Lung (tissue), 11 donors: ENCODE measurements at regions not wholly inside any gene's neighbourhood (a gene's known extent, or its start where the extent isn't known, plus 50 kb on each side); places are given as distances from the start of the nearest gene placed in this dataset.
A peak's percentile ranks its signal among the peaks of the same experiment; 100 is the strongest.

Experiments
- ATAC-seq: fragments of 200-7000 bp; cut with Tn5 transposase; one replicate; pipeline ENCODE4 v1.9.1; 2020; ENCODE audit warnings: moderate number of reproducible peaks; ENCODE audit not compliant: insufficient read depth, low FRiP score
- DNase-seq, 3 donors: peaks; one replicate each; pipeline ENCODE4 v3.0.0-alpha.2; 2013 to 2017
- H3K27ac ChIP-seq, 2 donors: one replicate each; pipeline ENCODE4 v1.5.1; 2013; ENCODE audit warnings: mild to moderate bottlenecking in 2 of 2, moderate library complexity in 2 of 2, control low read depth in 1 of 2, inconsistent platforms in 1 of 2, low read depth in 1 of 2, low read length in 1 of 2
- H3K27me3 ChIP-seq, 3 donors: one replicate each; pipeline ENCODE4 v1.5.1; 2013; ENCODE audit warnings: low read length in 2 of 3; ENCODE audit not compliant: control insufficient read depth in 3 of 3, insufficient read depth in 3 of 3
- H3K36me3 ChIP-seq, 4 donors: one replicate each; pipeline ENCODE4 v1.5.1; 2013; ENCODE audit warnings: low read length in 4 of 4, mild to moderate bottlenecking in 1 of 4, moderate library complexity in 1 of 4; ENCODE audit not compliant: control insufficient read depth in 4 of 4, insufficient read depth in 4 of 4
- H3K4me1 ChIP-seq, 5 donors: one replicate each; pipeline ENCODE4 v1.5.1; 2013; ENCODE audit warnings: low read length in 5 of 5, mild to moderate bottlenecking in 2 of 5, moderate library complexity in 1 of 5; ENCODE audit not compliant: control insufficient read depth in 5 of 5, insufficient read depth in 5 of 5
- H3K4me3 ChIP-seq: one replicate; pipeline ENCODE4 v1.5.1; 2013; ENCODE audit warnings: mild to moderate bottlenecking, control low read depth, moderate library complexity
- H3K9ac ChIP-seq, 2 donors: one replicate each; pipeline ENCODE4 v1.5.1; 2013; ENCODE audit warnings: low read length in 2 of 2, control low read depth in 1 of 2; ENCODE audit not compliant: insufficient read depth in 1 of 2
- H3K9me3 ChIP-seq, 4 donors: one replicate each; pipeline ENCODE4 v1.5.1; 2013; ENCODE audit warnings: low read length in 3 of 4, mild to moderate bottlenecking in 1 of 4, moderate library complexity in 1 of 4; ENCODE audit not compliant: control insufficient read depth in 4 of 4, insufficient read depth in 3 of 4
- WGBS, 2 donors: extraction: QIAGEN DNeasy Blood & Tissue Kit; methylation state at CpG; one replicate each; pipeline ENCODE4 v1.1.7; 2013; 5-methylcytosine and 5-hydroxymethylcytosine counted together
- TF ChIP-seq, protein P1 (sequence below): IDR thresholded peaks from 2 replicates; pipeline ENCODE4 v1.5.1; 2012; ENCODE audit warnings: mild to moderate bottlenecking; ENCODE audit errors: control extremely low read depth, extremely low read depth
- donor health status: control.
- donor health status: control.
- donor health status: Bipolar disorder and iron deficiency.
- donor health status: healthy.
- donor health status: DM: yes; HTN: yes; CAD: no.

DNA sequence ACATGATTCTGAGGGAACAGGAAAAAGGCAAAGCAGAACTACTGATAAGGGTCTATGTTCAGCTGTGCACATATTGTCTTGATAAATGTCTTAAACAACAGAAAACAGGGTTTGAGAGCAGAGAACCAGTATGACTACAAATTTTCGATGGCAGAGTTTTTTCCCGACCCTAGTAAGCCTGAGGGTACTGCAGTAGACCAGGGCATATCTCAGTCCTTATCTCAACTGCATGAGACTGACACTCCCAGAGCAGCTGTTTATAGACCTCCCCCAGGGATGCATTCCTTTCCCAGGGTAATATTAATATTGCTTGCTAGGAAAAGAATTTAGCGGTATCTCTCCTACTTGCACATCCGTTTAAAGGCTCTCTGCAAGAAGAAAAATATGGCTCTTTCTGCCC, 1176.8 kb upstream of the ADGRB3 start:
- WGBS, 2 donors = 93 to 96% methylated on average over 4 of the region's 4 CpGs
- no peak overlapping the region for H3K4me3 ChIP-seq
- H3K4me1 ChIP-seq = no peaks in the 10 kb centered on the region
- TF ChIP-seq, protein P1, sequence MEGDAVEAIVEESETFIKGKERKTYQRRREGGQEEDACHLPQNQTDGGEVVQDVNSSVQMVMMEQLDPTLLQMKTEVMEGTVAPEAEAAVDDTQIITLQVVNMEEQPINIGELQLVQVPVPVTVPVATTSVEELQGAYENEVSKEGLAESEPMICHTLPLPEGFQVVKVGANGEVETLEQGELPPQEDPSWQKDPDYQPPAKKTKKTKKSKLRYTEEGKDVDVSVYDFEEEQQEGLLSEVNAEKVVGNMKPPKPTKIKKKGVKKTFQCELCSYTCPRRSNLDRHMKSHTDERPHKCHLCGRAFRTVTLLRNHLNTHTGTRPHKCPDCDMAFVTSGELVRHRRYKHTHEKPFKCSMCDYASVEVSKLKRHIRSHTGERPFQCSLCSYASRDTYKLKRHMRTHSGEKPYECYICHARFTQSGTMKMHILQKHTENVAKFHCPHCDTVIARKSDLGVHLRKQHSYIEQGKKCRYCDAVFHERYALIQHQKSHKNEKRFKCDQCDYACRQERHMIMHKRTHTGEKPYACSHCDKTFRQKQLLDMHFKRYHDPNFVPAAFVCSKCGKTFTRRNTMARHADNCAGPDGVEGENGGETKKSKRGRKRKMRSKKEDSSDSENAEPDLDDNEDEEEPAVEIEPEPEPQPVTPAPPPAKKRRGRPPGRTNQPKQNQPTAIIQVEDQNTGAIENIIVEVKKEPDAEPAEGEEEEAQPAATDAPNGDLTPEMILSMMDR = no peak
- DNase-seq (no peak), ATAC-seq (no peak)
- H3K27ac ChIP-seq = no peak overlapping the region
- H3K9ac ChIP-seq = no peak overlapping the region
- H3K27me3 ChIP-seq = no peaks in the 10 kb centered on the region
- no peaks in the 10 kb centered on the region for H3K36me3 ChIP-seq
- peaks cover 0 to 10% (median 5%) of the 10 kb centered on the region in 4 donors for H3K9me3 ChIP-seq

GRCh38 chr6:67451874-67452273, 1183.2 kb upstream of the ADGRB3 start:
- no peaks in the 10 kb centered on the region for H3K4me1 ChIP-seq
- H3K27ac ChIP-seq = no peak overlapping the region
- no peaks in the 10 kb centered on the region for H3K9me3 ChIP-seq
- no peak overlapping the region for H3K9ac ChIP-seq
- 72 to 84% methylated on average over 1 of the region's 1 CpG for WGBS, 2 donors
- TF ChIP-seq, protein P1 = no peak
- DNase-seq (no peak), ATAC-seq (no peak)
- H3K27me3 ChIP-seq = no peaks in the 10 kb centered on the region
- no peaks in the 10 kb centered on the region for H3K36me3 ChIP-seq
- H3K4me3 ChIP-seq = no peak overlapping the region

DNA sequence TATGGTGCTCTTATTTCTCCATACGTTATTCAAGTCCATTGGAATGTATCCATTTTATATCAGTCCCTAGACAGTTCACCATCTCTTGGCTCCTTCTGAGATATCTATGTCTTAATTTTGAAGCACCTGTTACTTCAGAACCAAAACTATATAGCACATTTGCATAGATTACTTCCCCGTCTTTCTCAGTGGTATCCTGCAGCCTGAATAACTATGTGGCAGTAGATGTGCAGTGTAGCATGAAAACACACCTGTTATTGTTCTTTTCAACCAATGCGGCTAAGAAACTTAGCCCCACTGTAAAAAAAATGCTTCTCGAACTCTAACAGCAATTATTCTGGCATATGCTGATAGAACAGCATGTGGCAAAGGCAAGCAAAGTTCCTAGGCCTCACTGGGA, 1184.4 kb upstream of the ADGRB3 start:
- DNase-seq (no peak), ATAC-seq (no peak)
- H3K27ac ChIP-seq = no peak overlapping the region
- H3K27me3 ChIP-seq = no peaks in the 10 kb centered on the region
- H3K4me3 ChIP-seq = no peak overlapping the region
- H3K9me3 ChIP-seq = no peaks in the 10 kb centered on the region
- no peaks in the 10 kb centered on the region for H3K4me1 ChIP-seq
- WGBS, 2 donors = 78 to 82% methylated on average over 4 of the region's 4 CpGs
- TF ChIP-seq, protein P1 = no peak
- no peaks in the 10 kb centered on the region for H3K36me3 ChIP-seq
- no peak overlapping the region for H3K9ac ChIP-seq

GRCh38 chr6:67449602-67450001, 1185.5 kb upstream of the ADGRB3 start:
- Histone ChIP-seq H3K9ac (no peak overlapping the region), H3K4me3 (no peak overlapping the region), H3K27ac (no peak overlapping the region), H3K9me3 (no peaks in the 10 kb centered on the region), H3K27me3 (no peaks in the 10 kb centered on the region), H3K4me1 (no peaks in the 10 kb centered on the region), H3K36me3 (no peaks in the 10 kb centered on the region)
- ATAC-seq = peak; percentile 19
- TF ChIP-seq, protein P1 = no peak
- no peak for DNase-seq
- WGBS, 2 donors = 78% methylated on average over 4 of the region's 4 CpGs
